HepG2 (cell line): ENCODE measurements at regions not wholly inside any gene's neighbourhood (a gene's known extent, or its start where the extent isn't known, plus 50 kb on each side); places are given as distances from the start of the nearest gene placed in this dataset.

Source experiments
- ATAC-seq: fragments of 200-7000 bp; cut with Tn5 transposase; 3 replicates; pipeline ENCODE4 v1.9.1; 2020; ENCODE audit warnings: mild to moderate bottlenecking, moderate library complexity
- BruUV-seq: library from RNA; stranded (reverse); fragments of 400-500 nt; replicated peaks from 2 replicates; lab custom pipeline; 2021; lab: Mats Ljungman, UMichigan
- CTCF ChIA-PET: fragments of 300-600 bp; formaldehyde crosslinking; extraction: SDS; loops from one replicate; lab custom pipeline; 2021; ENCODE audit warnings: low total read pairs, inconsistent platforms, low intra/inter-chr PET ratio; lab: Yijun Ruan, JAX
- POLR2A ChIA-PET: fragments of 350-600 bp; sonication (Branson Sonifier 250); formaldehyde crosslinking; loops from one replicate; lab custom pipeline; 2020; ENCODE audit warnings: antibody characterized with exemption, inconsistent platforms; lab: Yijun Ruan, JAX
- DNase-seq: peaks from one replicate; pipeline ENCODE4 v3.0.0-alpha.2; 2015; ENCODE audit warnings: low spot score
- FAIRE-seq: peaks from 3 replicates; lab custom pipeline; 2011; peaks lifted over from hg19 to GRCh38; lab: Jason Lieb, UNC
- H2AFZ ChIP-seq: one replicate; pipeline ENCODE4 v1.6.1; 2011; ENCODE audit warnings: low read length, inconsistent platforms
- H3K27ac ChIP-seq: fragments of 300-600 bp; 3 replicates; pipeline ENCODE4 v1.8.0; 2011; ENCODE audit warnings: mixed run types, mild to moderate bottlenecking, mixed read lengths, low read length, inconsistent platforms; ENCODE audit not compliant: insufficient read depth; ENCODE audit errors: extremely low read length
- H3K27me3 ChIP-seq, 2 experiments: fragments of 200-600 bp in 1 of 2; 2 replicates in 1 of 2; 3 replicates in 1 of 2; pipeline versions ENCODE4 v1.6.0 to v1.8.0; 2011; ENCODE audit warnings: low read length in 2 of 2, mild to moderate bottlenecking in 2 of 2, moderate library complexity in 2 of 2, inconsistent platforms in 1 of 2; ENCODE audit not compliant: insufficient read depth in 2 of 2, control insufficient read depth in 1 of 2
- H3K36me3 ChIP-seq, 2 experiments: fragments of 200-600 bp in 1 of 2; replicated peaks in 1 of 2; 2 replicates in 1 of 2; 3 replicates in 1 of 2; pipeline versions ENCODE4 v1.5.1 to v1.8.0; 2011; ENCODE audit warnings: low read length in 2 of 2, inconsistent platforms in 1 of 2; ENCODE audit not compliant: insufficient read depth in 2 of 2, control insufficient read depth in 1 of 2
- H3K4me1 ChIP-seq: 2 replicates; pipeline ENCODE4 v1.5.1; 2012; ENCODE audit warnings: low read length, inconsistent platforms; ENCODE audit not compliant: insufficient read depth
- H3K4me2 ChIP-seq: 2 replicates; pipeline ENCODE4 v1.6.0; 2011; ENCODE audit warnings: low read depth, low read length, inconsistent platforms
- H3K4me3 ChIP-seq, 3 experiments: fragments of 200-600 bp in 1 of 3; sonication (generic), shearing (Covaris generic) in 1 of 3; replicated peaks in 1 of 3; 2 replicates each; pipeline ENCODE4 v1.5.1; 2011 to 2016; ENCODE audit warnings: low read length in 3 of 3, inconsistent platforms in 2 of 3, low read depth in 2 of 3, mild to moderate bottlenecking in 2 of 3, control low read depth in 1 of 3, mixed read lengths in 1 of 3; ENCODE audit not compliant: insufficient read depth in 1 of 3
- H3K79me2 ChIP-seq: one replicate; pipeline ENCODE4 v1.6.1; 2011; ENCODE audit warnings: low read length, inconsistent platforms; ENCODE audit not compliant: insufficient read depth
- H3K9ac ChIP-seq: 2 replicates; pipeline ENCODE4 v1.6.0; 2011; ENCODE audit warnings: mild to moderate bottlenecking, low read depth, low read length, inconsistent platforms; ENCODE audit not compliant: insufficient read depth
- H3K9me3 ChIP-seq: 2 replicates; pipeline ENCODE4 v1.5.1; 2012; ENCODE audit warnings: mild to moderate bottlenecking, low read length
- H4K20me1 ChIP-seq: 2 replicates; pipeline ENCODE4 v1.6.0; 2011; ENCODE audit warnings: inconsistent platforms, mild to moderate bottlenecking, low read length, moderate library complexity; ENCODE audit not compliant: insufficient read depth
- HDAC2 ChIP-seq: sonication (generic); formaldehyde crosslinking; IDR thresholded peaks from 2 replicates; pipeline ENCODE4 v1.4.0; 2020; ENCODE audit warnings: missing genetic modification reagents
- HOXA5 ChIP-seq: sonication (generic); formaldehyde crosslinking; IDR thresholded peaks from 2 replicates; pipeline ENCODE4 v1.4.0; 2020; ENCODE audit warnings: missing genetic modification reagents
- NFE2L1 ChIP-seq: sonication (generic); formaldehyde crosslinking; IDR thresholded peaks from 2 replicates; pipeline ENCODE4 v1.4.0; 2020; ENCODE audit warnings: missing genetic modification reagents, mild to moderate bottlenecking, borderline replicate concordance
- SRSF9 ChIP-seq: fragments of 200-400 bp; formaldehyde crosslinking; IDR thresholded peaks from 2 replicates; pipeline ENCODE4 v1.6.1; 2018; ENCODE audit warnings: borderline replicate concordance, mild to moderate bottlenecking, low read depth, low read length; ENCODE audit not compliant: insufficient read depth, poor library complexity, severe bottlenecking
- ZNF136 ChIP-seq: sonication (generic); formaldehyde crosslinking; IDR thresholded peaks from 2 replicates; pipeline ENCODE4 v1.8.1; 2022; ENCODE audit warnings: low read depth, mild to moderate bottlenecking, moderate library complexity, missing genetic modification reagents
- ZNF256 ChIP-seq: sonication (generic); formaldehyde crosslinking; conservative IDR thresholded peaks from 2 replicates; pipeline ENCODE4 v1.4.0; 2020; ENCODE audit warnings: missing genetic modification reagents
- ZNF7 ChIP-seq: IDR thresholded peaks from 2 replicates; pipeline ENCODE4 v1.6.1; 2016; ENCODE audit warnings: missing biosample characterization, missing genetic modification reagents
- ZXDC ChIP-seq: sonication (generic); formaldehyde crosslinking; IDR thresholded peaks from 2 replicates; pipeline ENCODE4 v1.5.0; 2020; ENCODE audit warnings: mild to moderate bottlenecking, missing genetic modification reagents
- in situ Hi-C: cut with HindIII; loops from 2 replicates; pipeline ENCODE4 v1.10.0; 2017; ENCODE audit warnings: low pct_unique_long_range_greater_than_20kb; ENCODE audit not compliant: extremely low pct_ligation_motif_present
- intact Hi-C: fragments of 100-400 bp; cut with micrococcal nuclease; formaldehyde crosslinking; loops from one replicate; pipeline ENCODE4 v1.10.0; 2022; ENCODE audit not compliant: unreplicated experiment
- TF ChIP-seq, protein P1 (sequence below): sonication (generic); formaldehyde crosslinking; IDR thresholded peaks from 2 replicates; pipeline ENCODE4 v1.5.0; 2020; ENCODE audit warnings: missing genetic modification reagents, mild to moderate bottlenecking, borderline replicate concordance

- H3K27ac ChIP-seq: no peak overlapping the region
- no peak for TF ChIP-seq HDAC2 (CRISPR knock-in tag)
- TF ChIP-seq, protein P1, sequence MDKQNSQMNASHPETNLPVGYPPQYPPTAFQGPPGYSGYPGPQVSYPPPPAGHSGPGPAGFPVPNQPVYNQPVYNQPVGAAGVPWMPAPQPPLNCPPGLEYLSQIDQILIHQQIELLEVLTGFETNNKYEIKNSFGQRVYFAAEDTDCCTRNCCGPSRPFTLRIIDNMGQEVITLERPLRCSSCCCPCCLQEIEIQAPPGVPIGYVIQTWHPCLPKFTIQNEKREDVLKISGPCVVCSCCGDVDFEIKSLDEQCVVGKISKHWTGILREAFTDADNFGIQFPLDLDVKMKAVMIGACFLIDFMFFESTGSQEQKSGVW (CRISPR knock-in tag): no peak
- no peak for TF ChIP-seq ZNF7 (CRISPR knock-in tag)
- no peak for TF ChIP-seq ZXDC (CRISPR knock-in tag)
- no peak for TF ChIP-seq HOXA5 (CRISPR knock-in tag)
- no peak for TF ChIP-seq NFE2L1 (CRISPR knock-in tag)
- no peak for TF ChIP-seq ZNF136 (CRISPR knock-in tag)
- TF ChIP-seq SRSF9: no peak
- TF ChIP-seq ZNF256: no peak
- no TSS peak for BruUV-seq
- CTCF ChIA-PET: no interaction called here
- FAIRE-seq (no peak), ATAC-seq (no peak), DNase-seq (no peak)
- no peak overlapping the region for H3K4me2 ChIP-seq
- H3K79me2 ChIP-seq: no peaks in the 10 kb centered on the region
- peaks cover 4% of the 10 kb centered on the region; the same call in 1 of the 2 replicates for H3K9me3 ChIP-seq
- no peak overlapping the region for H3K9ac ChIP-seq
- intact Hi-C loops (no loop called here), in situ Hi-C loops (no loop called here)
- POLR2A ChIA-PET: no interaction called here
- no peak overlapping the region for H2AFZ ChIP-seq
- no peaks in the 10 kb centered on the region for H3K27me3 ChIP-seq
- no peak overlapping the region for H3K4me3 ChIP-seq
- H4K20me1 ChIP-seq: no peaks in the 10 kb centered on the region
- no peaks in the 10 kb centered on the region for H3K36me3 ChIP-seq
- H3K4me1 ChIP-seq: no peaks in the 10 kb centered on the region
These were observed 586.0 kb downstream of the ACTRT1 start for GRCh38 chrX:127466211-127466610.
